ENCODE measurements at regions not wholly inside any gene's neighbourhood (a gene's known extent, or its start where the extent isn't known, plus 50 kb on each side); places are given as distances from the start of the nearest gene placed in this dataset.

DNA sequence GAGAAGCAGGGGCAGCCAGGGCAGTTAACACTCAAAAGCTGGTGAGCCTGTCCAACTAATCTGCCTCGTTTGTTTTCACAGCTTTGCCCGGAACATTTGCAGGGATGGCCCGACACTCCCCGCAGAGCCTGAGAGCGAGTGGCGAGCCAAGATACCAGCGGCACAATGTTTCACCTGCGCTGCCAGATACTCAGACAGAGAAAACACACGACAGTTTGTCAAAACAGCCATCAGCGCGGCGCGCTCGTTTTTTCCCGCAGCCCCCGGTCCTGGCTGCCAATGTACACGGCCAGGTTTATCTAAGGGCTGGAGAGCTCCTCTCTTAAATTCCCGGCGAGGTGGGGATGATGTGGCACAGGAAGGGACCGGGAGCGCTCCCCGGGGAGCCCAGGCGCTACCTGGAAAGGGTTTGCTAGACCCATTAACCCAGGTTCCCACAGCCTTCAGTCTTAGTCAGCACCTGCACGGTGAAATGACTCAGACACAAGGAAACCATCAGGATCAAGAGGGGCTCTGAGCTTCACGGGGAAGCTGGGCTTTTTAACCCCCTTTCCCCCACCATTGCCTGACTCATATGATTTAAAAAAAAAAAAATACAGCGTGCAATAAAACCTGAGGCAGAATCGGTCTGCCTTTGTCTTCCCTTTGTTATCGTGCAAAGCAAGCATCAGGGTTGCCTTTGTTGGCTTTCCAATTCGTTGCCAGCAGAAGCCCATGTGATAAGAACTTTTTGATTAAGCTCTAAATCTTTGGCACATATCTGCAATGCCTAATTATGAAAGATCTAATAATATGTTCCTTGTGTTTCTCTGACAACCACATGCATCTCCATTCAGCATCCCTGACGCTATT, 186.2 kb downstream of the EFNB2 start:
- DNase-seq: peak; percentile 72 to 95

DNA sequence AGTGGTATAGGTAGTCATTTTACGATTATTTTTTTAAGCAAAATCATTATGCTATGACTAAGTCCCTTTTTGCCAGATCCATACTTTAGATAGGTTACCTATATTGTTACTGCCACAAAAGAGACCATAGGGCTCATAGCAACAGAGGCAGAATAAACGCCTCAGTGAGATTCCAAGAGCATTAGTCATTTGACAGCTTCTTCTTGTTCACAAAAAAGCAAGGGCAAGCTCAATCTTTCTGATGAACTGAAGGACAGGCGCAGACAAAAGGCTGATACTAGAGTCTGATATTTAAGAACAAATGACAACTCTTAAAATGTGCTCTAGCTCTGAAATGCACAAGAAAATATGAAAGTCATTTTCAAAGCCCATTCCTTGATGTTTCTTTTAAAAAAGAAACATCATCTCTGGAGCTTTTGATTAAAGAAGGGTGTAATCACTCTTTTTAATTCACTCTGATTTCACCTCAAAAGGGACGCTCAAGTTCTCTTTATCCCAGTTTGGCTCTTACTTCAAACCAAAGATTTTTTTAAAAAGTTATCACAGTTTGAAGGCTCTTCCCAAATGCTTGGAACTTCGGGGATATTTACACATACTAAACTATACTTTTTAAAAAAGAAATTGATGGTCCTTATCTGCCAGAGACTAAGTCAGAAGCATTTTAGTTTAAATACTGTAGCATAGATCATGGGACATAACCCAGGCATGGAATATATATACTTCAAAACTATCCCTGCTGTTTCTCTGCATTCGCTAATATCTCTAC, 187.2 kb downstream of the EFNB2 start:
- DNase-seq: no peak

DNA sequence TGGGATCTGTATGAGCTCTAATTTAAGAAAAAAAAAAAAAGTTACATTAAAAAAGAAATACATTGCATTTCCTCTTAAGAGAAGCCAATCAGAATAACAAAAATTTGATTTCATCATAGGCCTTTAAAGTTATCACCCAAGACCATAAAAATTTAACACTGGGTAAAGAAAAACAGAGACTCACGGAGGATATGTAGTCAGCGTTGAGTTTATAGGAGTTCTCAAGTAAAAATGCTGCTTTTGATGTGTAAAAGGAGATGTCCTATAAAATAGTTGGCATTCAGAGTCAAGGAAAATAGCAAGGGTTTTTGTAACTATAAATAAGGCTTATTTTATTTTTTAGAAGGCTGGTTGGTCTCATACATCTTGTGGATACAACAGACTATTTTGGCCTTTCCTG, 191.1 kb downstream of the EFNB2 start:
- DNase-seq: no peak

DNA sequence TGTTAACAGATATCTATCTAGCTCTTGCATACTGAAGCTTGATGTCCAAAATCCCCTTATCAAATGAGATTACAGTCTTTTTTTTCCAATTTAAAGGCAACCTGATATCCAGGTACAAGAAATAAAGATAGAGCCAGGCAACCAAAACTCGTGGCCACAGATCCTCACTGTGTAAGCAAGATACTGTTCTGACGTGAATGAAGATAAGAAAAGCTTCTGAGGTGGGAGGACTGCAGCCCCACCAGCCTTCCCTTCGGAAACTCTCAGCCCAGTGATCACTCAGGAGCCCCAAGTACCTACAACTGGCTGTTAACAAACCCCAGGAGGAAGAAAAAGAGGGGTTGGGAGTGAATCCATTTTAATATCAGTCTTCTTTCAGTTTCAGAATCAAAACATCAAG, 191.6 kb downstream of the EFNB2 start:
- no peak for DNase-seq

DNA sequence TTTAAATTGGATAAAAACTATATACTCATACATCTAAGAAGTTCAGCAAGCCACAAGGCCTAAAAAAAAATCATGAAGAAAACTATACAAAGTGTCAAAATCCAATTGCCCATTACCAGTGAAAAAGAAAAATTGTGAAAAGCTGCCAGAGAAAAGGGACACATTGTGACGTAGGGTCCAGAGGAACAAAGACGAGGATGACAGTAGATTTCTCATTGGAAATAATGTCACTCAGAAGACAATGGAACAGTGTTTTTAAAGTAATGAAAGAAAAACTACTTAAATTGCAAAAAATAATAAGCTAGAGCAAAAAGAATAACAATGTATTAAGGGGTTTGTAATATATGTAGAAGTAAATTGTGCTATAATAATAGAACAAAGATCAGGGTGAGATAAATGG, 195.2 kb downstream of the EFNB2 start:
- no peak for DNase-seq

DNA sequence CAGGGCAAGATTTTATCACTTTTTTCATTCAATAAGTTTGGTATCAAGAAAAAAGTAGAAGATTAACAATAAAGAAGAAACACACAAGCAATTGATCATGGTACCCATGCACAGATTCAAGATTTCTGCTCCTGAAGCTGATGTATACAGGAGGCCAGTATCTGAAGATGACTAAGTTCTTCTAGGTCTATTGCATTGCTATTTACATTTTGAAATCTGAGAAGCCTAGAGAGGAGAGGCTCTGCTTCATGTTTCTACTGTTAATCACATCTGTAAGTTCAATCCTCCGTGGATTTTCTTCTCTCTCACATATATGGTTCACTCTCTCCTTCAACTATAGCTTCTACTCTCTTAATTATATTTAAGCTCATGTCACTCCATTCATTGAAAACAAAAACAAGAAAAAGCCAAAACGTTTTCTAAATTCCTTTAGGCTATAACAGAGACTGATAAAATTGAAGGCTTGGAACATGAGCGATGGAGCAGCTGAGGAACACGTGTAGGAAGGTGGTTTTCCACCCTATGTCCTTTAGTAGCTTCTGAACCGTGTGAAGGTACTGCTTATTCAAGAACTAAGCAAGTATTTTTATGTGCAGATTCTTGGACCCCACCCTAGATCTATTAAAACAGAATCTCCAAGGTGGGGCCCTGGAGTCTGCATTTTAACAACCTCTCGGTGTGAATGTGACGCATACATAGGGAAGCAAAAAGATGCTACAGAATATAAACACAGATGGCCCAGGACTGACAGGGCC, 198.2 kb downstream of the EFNB2 start:
- no peak for DNase-seq

DNA sequence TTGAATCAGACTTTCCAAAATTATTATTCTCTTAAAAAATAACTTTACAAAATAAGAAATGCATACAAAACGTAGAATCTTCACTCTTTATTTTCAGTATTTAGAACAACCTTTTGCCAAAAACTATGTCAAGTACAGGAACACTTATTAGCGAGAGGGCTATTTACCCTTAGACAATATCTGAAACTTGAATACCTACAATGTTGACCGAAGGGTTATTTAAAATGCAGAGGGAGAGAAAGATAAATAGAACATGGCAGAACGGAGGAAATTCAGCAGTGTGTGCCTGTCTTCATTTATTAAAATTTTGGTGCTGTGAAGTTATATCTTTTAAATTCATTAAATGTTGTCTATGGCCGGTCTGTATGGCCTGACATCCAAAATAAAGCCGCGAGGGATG, 198.8 kb downstream of the EFNB2 start:
- DNase-seq: no peak

DNA sequence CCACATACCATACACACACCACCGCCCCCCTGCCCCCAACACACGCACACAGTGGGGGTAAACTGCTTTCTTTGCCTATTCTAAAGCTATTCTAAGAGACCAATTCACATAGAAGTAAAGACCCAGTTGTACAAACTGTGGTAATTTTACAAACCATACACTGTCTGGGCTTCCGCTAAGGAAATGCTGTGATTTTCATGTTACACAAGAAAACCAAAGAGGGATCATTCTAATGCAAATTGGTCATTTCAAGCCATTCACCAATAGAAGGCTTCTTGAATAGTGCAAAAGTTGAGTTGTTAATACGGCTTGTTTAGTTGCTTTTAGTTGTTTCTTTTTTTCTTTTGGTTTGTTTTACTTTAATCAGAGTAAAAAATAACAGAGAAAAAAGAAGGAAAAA, 202.8 kb downstream of the EFNB2 start:
- DNase-seq: no peak

DNA sequence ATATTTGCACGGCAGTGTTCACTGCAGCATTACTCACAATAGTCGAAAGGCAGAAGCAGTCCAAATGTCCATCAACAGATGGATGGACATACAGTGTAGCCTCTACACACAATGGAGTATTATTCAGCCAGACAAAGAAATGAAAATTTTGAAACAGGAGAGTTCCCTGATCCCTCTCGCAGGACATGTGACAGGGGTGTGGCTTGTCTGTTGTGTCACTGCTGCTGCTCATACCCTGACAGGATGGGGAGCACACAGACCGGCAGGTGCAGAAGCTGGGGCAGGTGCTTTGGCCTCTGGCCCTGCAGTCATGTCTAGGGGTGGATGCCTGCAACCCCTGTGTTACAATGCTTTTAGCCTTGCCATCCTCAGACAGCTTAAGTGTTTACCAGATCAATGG, 204.3 kb downstream of the EFNB2 start:
- DNase-seq: no peak

DNA sequence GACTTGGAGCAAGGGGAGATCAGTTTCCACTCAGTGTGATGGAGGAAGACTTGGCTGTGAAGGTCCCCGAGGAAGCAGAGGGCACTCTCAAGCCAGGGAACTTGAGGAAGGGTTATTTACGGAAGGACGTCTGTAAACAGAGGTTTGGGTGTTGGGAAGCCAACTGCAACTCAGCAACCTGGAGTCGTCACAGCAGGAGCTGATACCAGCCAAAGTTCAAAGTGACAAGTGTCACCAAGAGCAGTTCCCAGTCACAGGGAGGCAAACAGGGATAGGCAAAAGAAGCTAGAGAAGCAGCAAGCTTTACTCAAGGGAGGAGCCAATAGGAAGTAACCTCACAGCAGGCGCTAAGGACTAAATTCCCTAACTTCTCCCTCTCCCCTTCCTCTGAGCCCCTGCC, 205.5 kb downstream of the EFNB2 start:
- no peak for DNase-seq

DNA sequence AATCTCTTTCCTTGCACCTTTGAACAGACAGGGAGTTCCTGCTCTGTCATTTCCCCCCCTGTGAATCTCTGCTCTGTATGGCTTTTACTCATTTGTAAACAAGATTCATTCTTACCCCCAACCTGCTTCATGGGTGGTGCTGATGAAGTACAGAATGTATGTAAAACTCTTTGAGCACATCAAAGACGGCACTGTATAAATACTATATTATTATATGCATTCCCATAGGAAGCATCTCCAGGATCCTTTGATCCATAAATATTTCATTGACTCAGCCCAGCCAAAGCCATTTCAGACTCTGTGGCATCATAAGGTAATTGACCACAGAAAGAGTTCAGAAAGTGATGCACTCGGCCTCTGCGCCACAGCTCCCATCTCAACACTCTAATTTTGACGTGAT, 208.7 kb downstream of the EFNB2 start:
- no peak for DNase-seq

DNA sequence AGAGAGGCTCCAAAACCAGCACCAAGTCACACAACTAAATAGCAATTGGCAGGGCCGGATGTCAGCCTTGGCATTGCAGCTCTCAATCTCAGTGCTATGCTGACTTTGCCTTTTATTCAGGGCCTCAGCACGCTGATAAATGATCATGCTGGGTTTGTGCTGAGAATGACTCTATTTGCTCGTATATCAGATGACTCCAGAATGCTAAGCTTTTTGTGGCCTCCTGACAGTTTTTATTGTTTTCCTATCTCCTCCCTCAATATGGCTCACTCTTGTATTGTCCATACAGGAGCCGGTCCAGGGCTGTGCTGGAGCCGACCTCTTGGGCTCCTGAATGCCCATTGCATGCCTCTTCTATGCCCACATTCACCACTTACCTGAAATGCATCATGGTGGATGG, 211.0 kb downstream of the EFNB2 start:
- DNase-seq: no peak

DNA sequence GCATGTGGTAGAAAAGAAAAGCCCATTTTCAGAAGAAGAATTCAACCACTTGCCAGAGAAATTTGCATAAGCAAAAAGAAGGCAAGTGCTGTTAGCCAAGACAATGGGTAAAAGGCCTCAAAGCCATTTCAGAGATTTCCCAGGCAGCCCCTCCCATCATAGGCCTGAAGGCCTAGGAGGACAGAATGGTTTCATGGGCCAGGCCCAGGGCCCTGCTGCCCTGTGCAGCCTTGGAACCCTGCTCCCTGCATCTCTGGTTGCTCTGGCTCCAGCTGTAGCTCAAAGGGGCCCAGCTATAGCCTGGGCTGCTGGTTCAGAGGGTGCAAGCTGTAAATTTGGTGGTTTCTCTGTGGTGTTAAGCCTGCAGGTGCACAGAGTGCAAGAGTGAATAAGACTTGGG, 212.8 kb downstream of the EFNB2 start:
- no peak for DNase-seq

DNA sequence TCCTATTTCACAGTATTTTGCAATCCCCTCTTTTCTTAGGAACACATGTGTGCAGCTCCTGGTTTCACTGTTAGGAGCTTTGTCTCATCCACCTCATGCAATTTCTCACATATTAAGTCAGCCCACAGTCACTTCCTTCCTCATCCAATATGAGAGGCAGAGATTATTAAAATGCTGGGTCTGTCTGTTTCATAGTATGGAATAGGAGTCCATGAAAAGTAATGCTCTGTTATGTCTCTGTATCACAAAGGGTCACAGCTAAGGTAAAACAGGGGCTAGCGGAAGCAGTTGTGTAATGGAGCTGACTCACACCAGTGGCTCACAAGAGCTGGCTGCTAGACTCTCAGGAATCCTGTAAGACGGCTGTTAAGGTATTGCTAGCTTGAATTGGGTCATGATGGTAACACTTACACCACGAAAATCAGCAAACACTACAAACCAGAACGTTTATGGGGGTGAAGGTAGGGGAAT, 216.5 kb downstream of the EFNB2 start:
- DNase-seq: no peak

DNA sequence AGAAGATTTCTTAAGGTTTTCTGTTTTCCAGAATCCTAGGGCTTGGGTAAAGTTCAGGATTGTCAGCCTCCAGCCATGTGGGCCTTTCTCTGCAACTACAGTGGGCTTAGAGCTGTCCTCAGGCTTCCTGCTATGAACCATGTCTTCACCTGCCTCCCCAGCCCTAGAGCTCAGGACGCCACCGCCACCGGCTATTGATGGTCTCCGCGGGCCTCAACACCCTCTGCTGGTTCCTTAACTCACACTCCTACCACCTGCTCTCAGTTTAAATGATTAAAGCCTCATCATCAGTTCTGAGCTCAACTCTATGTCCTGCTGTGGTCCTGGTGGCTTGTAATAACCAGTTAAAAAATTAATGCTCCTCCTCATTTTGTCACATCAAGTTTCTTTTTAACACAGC, 221.0 kb downstream of the EFNB2 start:
- DNase-seq: peak in 1 of 2 experiments; percentile 10

DNA sequence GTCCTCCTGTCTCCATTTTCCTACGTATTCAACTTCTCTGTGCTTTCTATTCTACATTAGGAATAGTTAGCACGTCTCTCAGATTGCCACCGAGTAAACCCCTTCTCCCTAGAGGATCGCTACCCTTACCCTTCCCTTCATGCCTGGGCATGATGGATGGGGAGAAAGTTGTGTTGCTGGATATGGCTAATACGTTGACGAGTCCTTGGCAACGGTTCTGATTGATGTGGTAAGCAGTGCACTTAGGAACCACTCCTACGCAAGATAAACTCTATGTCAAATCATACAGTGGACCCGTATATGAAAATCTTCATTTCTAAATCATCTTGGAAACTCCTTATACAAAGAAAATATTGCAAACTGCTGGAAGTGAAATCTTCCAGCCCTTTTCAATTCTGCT, 224.5 kb downstream of the EFNB2 start:
- DNase-seq: no peak

DNA sequence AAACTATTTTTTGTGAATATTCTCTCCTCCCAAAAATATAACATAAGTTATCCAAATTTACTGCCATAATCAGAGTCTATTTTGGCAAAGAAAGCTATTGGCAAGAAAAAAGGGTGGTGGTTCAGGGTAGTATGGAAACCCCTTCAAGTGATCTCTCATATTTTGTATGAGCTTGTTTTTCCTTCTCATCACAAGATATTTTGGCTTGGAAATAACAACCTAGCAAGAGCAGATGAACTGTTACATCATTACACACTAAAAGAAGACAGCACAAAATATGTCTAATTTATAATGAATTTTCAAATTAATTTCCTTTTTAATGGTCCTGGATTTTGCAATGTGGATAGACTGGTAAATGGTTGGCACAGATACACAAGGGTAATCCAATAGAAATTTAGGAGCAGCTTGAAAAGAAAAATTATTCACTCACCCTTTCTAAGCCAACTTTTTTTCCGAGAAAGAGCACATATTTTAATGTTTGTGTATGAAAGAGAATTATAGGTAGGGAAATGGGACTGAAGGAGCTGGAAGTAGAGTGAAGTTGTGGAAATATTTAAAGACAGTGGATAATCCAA, 225.1 kb downstream of the EFNB2 start:
- no peak for DNase-seq

DNA sequence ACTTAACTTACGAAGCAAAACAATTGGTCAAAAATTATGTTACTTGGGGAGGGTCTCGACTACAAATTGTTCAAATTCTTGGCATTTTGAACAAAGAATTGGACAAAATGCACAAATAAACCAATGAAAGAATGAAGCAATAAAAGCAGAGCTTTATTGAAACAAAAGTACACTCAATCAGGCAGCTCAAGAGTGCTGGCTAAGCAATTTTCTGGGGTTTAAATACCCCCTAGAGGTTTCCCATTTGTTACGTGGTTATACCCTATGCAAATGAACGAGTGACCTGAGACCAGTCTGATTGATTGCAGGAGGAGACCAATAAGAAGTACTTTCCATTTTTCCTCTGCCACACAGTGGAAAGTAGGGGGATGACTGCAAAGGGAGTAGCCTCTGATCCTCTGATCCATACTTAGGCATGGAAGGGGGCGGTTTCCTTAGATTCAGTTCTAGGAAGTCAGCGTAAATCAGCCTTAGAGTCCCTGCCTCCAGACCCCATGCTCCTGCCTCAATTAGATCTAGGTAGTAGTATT, 228.6 kb downstream of the EFNB2 start:
- DNase-seq: peak in 1 of 2 experiments; percentile 6

DNA sequence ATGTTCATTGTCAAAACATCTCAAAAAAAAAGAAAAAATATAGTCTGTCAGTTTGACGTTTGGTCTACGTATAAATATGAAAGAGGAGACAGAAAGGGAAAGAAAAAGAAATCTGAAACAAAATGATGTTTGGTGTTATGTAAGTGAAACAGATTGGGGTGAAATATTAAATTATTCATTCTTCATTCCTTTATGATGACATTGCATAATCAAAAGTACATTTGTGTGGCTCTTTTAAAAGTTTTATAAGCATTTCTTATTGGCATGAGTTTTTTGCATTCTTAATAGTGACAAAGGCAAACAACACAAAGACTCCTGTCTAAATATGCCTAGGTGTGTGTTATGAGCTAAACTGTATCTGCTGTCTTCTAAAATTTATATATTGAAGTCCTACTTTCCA, 232.6 kb downstream of the EFNB2 start:
- no peak for DNase-seq

DNA sequence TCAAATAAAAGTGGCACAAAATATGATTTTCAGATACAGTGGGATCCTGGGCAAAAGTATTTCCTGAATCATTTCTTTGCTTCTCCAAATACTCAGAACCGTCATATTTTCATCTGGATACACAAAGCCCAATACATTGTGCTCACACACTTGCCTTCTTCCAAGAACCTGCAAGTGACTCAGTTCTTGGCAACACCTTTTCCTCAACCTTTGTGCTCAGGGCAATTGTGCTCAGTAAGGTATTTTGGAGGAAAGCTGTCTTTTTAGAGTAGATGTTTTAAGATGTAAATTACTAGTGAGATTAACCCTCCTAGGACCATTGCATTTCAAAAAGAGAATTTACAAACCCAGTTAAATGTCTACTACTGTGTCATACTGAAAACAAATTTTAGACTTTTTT, 233.5 kb downstream of the EFNB2 start:
- DNase-seq: no peak

DNA sequence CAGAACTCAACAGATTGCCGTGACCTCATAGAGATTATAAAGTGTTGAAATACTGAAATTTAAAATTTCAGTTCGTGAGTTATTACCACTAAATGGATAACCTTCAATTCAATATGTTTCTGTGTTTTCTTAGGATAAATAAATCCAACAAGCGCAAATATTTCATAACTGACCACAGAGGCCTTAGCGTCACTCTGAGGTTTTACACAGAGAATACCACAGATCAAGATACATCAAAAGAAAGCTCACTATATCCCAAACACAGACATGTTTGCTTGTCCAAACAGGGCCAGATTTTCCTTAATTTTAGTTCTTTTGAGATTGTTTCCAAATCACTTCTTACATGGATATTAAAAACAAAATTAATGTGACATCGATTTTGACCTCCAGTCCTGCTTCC, 235.8 kb downstream of the EFNB2 start:
- DNase-seq: no peak

DNA sequence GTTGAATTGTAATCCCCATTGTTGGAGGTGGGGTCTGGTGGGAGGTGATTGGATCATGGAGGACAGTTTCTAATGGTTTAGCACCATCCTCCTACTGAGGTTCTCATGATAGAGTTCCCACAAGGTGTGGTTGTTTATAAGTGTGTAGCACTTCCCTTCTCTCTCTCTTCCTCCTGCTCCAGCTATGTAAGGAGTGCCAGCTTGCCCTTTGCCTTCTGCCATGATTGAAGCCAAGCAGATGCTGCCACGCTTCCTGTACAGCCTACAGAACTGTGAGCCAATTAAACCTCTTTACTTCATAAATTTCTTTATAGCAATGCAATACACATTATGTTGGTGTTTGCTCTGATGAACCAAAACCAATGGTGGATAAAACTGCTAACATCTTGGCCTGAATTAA, 238.2 kb downstream of the EFNB2 start:
- DNase-seq: no peak

DNA sequence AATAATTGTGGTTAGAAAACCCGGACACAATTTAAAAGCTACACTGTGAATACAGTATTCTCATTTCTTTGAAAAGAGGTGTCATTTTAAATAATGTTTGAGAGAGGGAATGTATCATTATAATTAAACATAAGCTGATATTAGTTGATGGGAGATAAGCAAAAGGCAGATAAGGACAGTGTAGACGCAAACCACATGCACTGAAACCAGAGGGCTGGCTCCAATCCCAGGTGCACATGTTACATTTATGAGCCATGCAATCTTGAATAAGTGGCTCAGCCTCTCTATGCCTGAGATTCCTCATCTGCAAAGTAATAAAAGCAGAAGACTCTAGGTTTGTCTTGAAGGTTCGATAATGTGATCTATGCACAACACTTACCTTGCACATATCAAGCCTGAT, 238.7 kb downstream of the EFNB2 start:
- DNase-seq: no peak
